ENCODE measurements at regions not wholly inside any gene's neighbourhood (a gene's known extent, or its start where the extent isn't known, plus 50 kb on each side); places are given as distances from the start of the nearest gene placed in this dataset.

DNA sequence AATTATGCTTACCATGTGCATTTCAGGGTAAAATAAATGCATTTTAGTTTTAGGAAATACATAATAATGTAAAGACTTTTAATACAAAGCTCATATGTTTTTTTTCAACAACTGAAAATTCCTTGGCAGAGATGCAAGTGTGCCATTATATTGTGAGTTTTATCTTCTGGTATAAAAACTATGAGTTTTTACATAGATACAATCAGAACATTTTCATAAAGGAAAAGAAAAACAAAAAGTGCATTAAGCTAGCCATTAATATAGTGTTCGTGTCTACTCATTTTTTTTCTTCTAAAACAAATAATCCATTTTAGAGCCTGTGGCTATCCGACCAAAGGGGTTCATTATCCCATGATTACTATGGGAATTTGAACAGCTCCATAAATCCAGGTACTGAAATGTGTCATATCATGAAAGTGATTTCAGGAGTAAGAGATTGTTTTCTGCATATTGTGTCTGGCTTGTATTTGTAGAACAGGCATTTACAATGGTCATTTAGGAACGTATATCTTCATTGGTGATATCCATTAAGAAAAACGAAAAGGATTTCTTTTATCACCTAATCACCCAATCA, 236.9 kb upstream of the SLC10A2 start:
- TF ChIP-seq ZNF747 (tag by site-specific recombination; IDR thresholded peaks at IDR 0.05) (no peak), ZNF785 (tag by site-specific recombination; IDR thresholded peaks at IDR 0.05) (no peak), ZNF501 (tag by site-specific recombination; IDR thresholded peaks at IDR 0.05) (no peak), ZBTB21 (tag by site-specific recombination; IDR thresholded peaks at IDR 0.05) (no peak), ZNF558 (tag by site-specific recombination; IDR thresholded peaks at IDR 0.05) (no peak)
- TF ChIP-seq, protein P1, sequence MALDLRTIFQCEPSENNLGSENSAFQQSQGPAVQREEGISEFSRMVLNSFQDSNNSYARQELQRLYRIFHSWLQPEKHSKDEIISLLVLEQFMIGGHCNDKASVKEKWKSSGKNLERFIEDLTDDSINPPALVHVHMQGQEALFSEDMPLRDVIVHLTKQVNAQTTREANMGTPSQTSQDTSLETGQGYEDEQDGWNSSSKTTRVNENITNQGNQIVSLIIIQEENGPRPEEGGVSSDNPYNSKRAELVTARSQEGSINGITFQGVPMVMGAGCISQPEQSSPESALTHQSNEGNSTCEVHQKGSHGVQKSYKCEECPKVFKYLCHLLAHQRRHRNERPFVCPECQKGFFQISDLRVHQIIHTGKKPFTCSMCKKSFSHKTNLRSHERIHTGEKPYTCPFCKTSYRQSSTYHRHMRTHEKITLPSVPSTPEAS (tag by site-specific recombination; IDR thresholded peaks at IDR 0.05): no peak
- TF ChIP-seq, protein P2, sequence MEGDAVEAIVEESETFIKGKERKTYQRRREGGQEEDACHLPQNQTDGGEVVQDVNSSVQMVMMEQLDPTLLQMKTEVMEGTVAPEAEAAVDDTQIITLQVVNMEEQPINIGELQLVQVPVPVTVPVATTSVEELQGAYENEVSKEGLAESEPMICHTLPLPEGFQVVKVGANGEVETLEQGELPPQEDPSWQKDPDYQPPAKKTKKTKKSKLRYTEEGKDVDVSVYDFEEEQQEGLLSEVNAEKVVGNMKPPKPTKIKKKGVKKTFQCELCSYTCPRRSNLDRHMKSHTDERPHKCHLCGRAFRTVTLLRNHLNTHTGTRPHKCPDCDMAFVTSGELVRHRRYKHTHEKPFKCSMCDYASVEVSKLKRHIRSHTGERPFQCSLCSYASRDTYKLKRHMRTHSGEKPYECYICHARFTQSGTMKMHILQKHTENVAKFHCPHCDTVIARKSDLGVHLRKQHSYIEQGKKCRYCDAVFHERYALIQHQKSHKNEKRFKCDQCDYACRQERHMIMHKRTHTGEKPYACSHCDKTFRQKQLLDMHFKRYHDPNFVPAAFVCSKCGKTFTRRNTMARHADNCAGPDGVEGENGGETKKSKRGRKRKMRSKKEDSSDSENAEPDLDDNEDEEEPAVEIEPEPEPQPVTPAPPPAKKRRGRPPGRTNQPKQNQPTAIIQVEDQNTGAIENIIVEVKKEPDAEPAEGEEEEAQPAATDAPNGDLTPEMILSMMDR (tag by site-specific recombination; IDR thresholded peaks at IDR 0.05): no peak
